A549 (cell line): ENCODE measurements at regions not wholly inside any gene's neighbourhood (a gene's known extent, or its start where the extent isn't known, plus 50 kb on each side); places are given as distances from the start of the nearest gene placed in this dataset.
A peak's percentile ranks its signal among the peaks of the same experiment; 100 is the strongest.

ENCODE experiments used
- ATAC-seq, 2 experiments: fragments of 200-7000 bp in 1 of 2; fragments of >200 bp in 1 of 2; cut with Nextera tagmentation in 1 of 2; cut with Tn5 transposase in 1 of 2; 3 replicates each; pipeline versions ENCODE4 v1.8.0 to v1.9.1; 2018 to 2020; ENCODE audit warnings: mild to moderate bottlenecking in 1 of 2, moderate library complexity in 1 of 2
- CTCF ChIA-PET: fragments of 300-600 bp; sonication (Branson Sonifier 250); formaldehyde crosslinking; extraction: SDS; loops from one replicate; lab custom pipeline; 2021; ENCODE audit warnings: antibody characterized with exemption, inconsistent platforms; lab: Yijun Ruan, JAX
- POLR2A ChIA-PET: fragments of 350-600 bp; formaldehyde crosslinking; extraction: SDS; loops from one replicate; lab custom pipeline; 2021; ENCODE audit warnings: antibody characterized with exemption, inconsistent platforms; lab: Yijun Ruan, JAX
- DNase-seq, 2 experiments: peaks; one replicate each; pipeline versions ENCODE4 v3.0.0 to v3.0.0-alpha.2; 2011 to 2016; ENCODE audit warnings: low read depth in 1 of 2, low spot score in 1 of 2
- FAIRE-seq: peaks from 2 replicates; lab custom pipeline; 2011; peaks lifted over from hg19 to GRCh38; lab: Jason Lieb, UNC
- H3K27ac ChIP-seq, 2 experiments: fragments of >200 bp; sonication (Bioruptor Twin); formaldehyde crosslinking; 3 replicates each; pipeline ENCODE4 v1.5.1; 2016 to 2017
- H3K4me1 ChIP-seq: fragments of >200 bp; sonication (Bioruptor Twin); formaldehyde crosslinking; 3 replicates; pipeline ENCODE4 v1.6.1; 2016
- H3K4me2 ChIP-seq: fragments of >200 bp; sonication (Bioruptor Twin); formaldehyde crosslinking; 3 replicates; pipeline ENCODE4 v1.6.1; 2016
- H3K4me3 ChIP-seq: fragments of >200 bp; sonication (Bioruptor Twin); formaldehyde crosslinking; 3 replicates; pipeline ENCODE4 v1.5.1; 2016
- H3K9me3 ChIP-seq: fragments of >200 bp; sonication (Bioruptor Twin); formaldehyde crosslinking; 3 replicates; pipeline ENCODE4 v1.6.1; 2016
- ATOH8 ChIP-seq: fragments of 250-450 bp; sonication (Bioruptor Pico); IDR thresholded peaks from 2 replicates; pipeline ENCODE4 v1.5.0; 2020; ENCODE audit warnings: low read depth, mild to moderate bottlenecking, moderate library complexity
- BCL3 ChIP-seq: fragments of >200 bp; sonication (Bioruptor Twin); formaldehyde crosslinking; IDR thresholded peaks from 3 replicates; pipeline ENCODE4 v1.6.1; 2016
- CBX2 ChIP-seq: fragments of 200-600 bp; sonication (generic); IDR thresholded peaks from 2 replicates; pipeline ENCODE4 v1.6.1; 2016; ENCODE audit warnings: low read depth, mild to moderate bottlenecking, borderline replicate concordance
- CBX8 ChIP-seq: fragments of 200-600 bp; sonication (generic); IDR thresholded peaks from 2 replicates; pipeline ENCODE4 v1.6.1; 2016
- CHD2 ChIP-seq: fragments of 150-350 bp; IDR thresholded peaks from 2 replicates; pipeline ENCODE4 v1.6.1; 2014; ENCODE audit warnings: low read length; ENCODE audit not compliant: partially characterized antibody
- CHD4 ChIP-seq: fragments of 200-600 bp; sonication (generic); IDR thresholded peaks from 2 replicates; pipeline ENCODE4 v1.6.1; 2016; ENCODE audit warnings: antibody characterized with exemption, mild to moderate bottlenecking, borderline replicate concordance
- EHF ChIP-seq: fragments of 250-450 bp; sonication (Bioruptor Pico); IDR thresholded peaks from 2 replicates; pipeline ENCODE4 v1.5.0; 2020; ENCODE audit warnings: mild to moderate bottlenecking
- FOXS1 ChIP-seq: fragments of 250-450 bp; sonication (Bioruptor Pico); IDR thresholded peaks from 2 replicates; pipeline ENCODE4 v1.5.0; 2020; ENCODE audit warnings: mild to moderate bottlenecking, moderate library complexity
- HEYL ChIP-seq: fragments of 250-450 bp; sonication (Bioruptor Pico); IDR thresholded peaks from 2 replicates; pipeline ENCODE4 v1.8.0; 2021; ENCODE audit warnings: mild to moderate bottlenecking, moderate library complexity
- HOXA7 ChIP-seq: fragments of 250-450 bp; sonication (Bioruptor Pico); IDR thresholded peaks from 2 replicates; pipeline ENCODE4 v1.5.0; 2020; ENCODE audit warnings: mild to moderate bottlenecking, moderate library complexity
- HOXB13 ChIP-seq: fragments of 250-450 bp; sonication (Bioruptor Pico); IDR thresholded peaks from 2 replicates; pipeline ENCODE4 v1.5.0; 2020; ENCODE audit warnings: low read depth, mild to moderate bottlenecking, moderate library complexity
- JUN ChIP-seq, 2 experiments: fragments of >200 bp; sonication (Bioruptor Twin); formaldehyde crosslinking; IDR thresholded peaks; 2 replicates in 1 of 2; 3 replicates in 1 of 2; pipeline ENCODE4 v1.6.1; 2016 to 2017
- KDM1A ChIP-seq: fragments of 200-600 bp; sonication (generic); IDR thresholded peaks from 2 replicates; pipeline ENCODE4 v1.6.1; 2016; ENCODE audit warnings: low read depth, mild to moderate bottlenecking
- MAZ ChIP-seq: fragments of 150-350 bp; IDR thresholded peaks from 2 replicates; pipeline ENCODE4 v1.6.1; 2014; ENCODE audit warnings: antibody characterized with exemption, low read depth, low read length, borderline replicate concordance
- MYC ChIP-seq: IDR thresholded peaks from 2 replicates; pipeline ENCODE4 v1.6.1; 2012; ENCODE audit warnings: mild to moderate bottlenecking, inconsistent platforms, low read length, improper control_type of control experiment, borderline replicate concordance
- NFE2L2 ChIP-seq: fragments of 150-350 bp; conservative IDR thresholded peaks from 2 replicates; pipeline ENCODE4 v1.6.1; 2014; ENCODE audit warnings: low read length
- POLR2A ChIP-seq: IDR thresholded peaks from 2 replicates; pipeline ENCODE4 v1.6.1; 2012; ENCODE audit warnings: mild to moderate bottlenecking, low read length
- POLR2AphosphoS2 ChIP-seq: conservative IDR thresholded peaks from 2 replicates; pipeline ENCODE4 v1.6.1; 2012; ENCODE audit warnings: low read length, improper control_type of control experiment, inconsistent platforms
- RARB ChIP-seq: fragments of 250-450 bp; sonication (Bioruptor Pico); IDR thresholded peaks from 2 replicates; pipeline ENCODE4 v1.8.0; 2021; ENCODE audit warnings: mild to moderate bottlenecking, moderate library complexity
- RCOR1 ChIP-seq: fragments of 150-350 bp; IDR thresholded peaks from 2 replicates; pipeline ENCODE4 v1.6.1; 2014; ENCODE audit warnings: antibody characterized with exemption, low read length, low read depth
- TFCP2L1 ChIP-seq: fragments of 250-450 bp; sonication (Bioruptor Pico); IDR thresholded peaks from 2 replicates; pipeline ENCODE4 v1.5.0; 2021; ENCODE audit warnings: mild to moderate bottlenecking
- TP53 ChIP-seq: fragments of 250-450 bp; sonication (Bioruptor Pico); IDR thresholded peaks from 2 replicates; pipeline ENCODE4 v1.5.0; 2021; ENCODE audit warnings: mild to moderate bottlenecking, moderate library complexity
- USF2 ChIP-seq: fragments of 450-650 bp; IDR thresholded peaks from 2 replicates; pipeline ENCODE4 v1.6.1; 2014; ENCODE audit warnings: antibody characterized with exemption
- ZC3H11A ChIP-seq: fragments of 450-650 bp; IDR thresholded peaks from 2 replicates; pipeline ENCODE4 v1.6.1; 2014; ENCODE audit warnings: antibody characterized with exemption, mild to moderate bottlenecking
- ZFP36 ChIP-seq: fragments of 450-650 bp; IDR thresholded peaks from 2 replicates; pipeline ENCODE4 v1.6.1; 2014; ENCODE audit warnings: borderline replicate concordance; ENCODE audit not compliant: partially characterized antibody
- ZNF302 ChIP-seq: fragments of 250-450 bp; sonication (Bioruptor Pico); IDR thresholded peaks from 2 replicates; pipeline ENCODE4 v1.9.0; 2021; ENCODE audit warnings: inconsistent platforms, mild to moderate bottlenecking, moderate library complexity
- ZSCAN20 ChIP-seq: fragments of 250-450 bp; sonication (Bioruptor Pico); IDR thresholded peaks from 2 replicates; pipeline ENCODE4 v1.8.0; 2022; ENCODE audit warnings: mild to moderate bottlenecking, moderate library complexity
- WGBS: methylation state at CpG from one replicate; pipeline ENCODE4 v1.1.6; 2017; ENCODE audit errors: missing lambda C conversion rate; 5-methylcytosine and 5-hydroxymethylcytosine counted together

- CTCF ChIA-PET = no interaction called here
- Histone ChIP-seq H3K27ac (no peak overlapping the region), H3K9me3 (no peaks in the 10 kb centered on the region), H3K4me1 (no peaks in the 10 kb centered on the region), H3K4me3 (no peak overlapping the region), H3K4me2 (no peak overlapping the region)
- no peak for DNase-seq
- no peak for ATAC-seq
- POLR2A ChIA-PET = no interaction called here
- no peak for FAIRE-seq
- 75% methylated on average over 2 of the region's 2 CpGs for WGBS
- TF ChIP-seq POLR2A (no peak), CBX2 (no peak), CBX8 (no peak)
- TF ChIP-seq, all 56 proteins: peak for 0
These were observed 165.3 kb upstream of the TFPI start for GRCh38 chr2:187719510-187719909.

- Histone ChIP-seq H3K4me2 (no peak overlapping the region), H3K4me3 (no peak overlapping the region), H3K4me1 (no peaks in the 10 kb centered on the region), H3K9me3 (no peaks in the 10 kb centered on the region), H3K27ac (no peak overlapping the region)
- ATAC-seq (peak; percentile 39 to 63; a peak in 4 of 6 replicates), DNase-seq (no peak), FAIRE-seq (no peak)
- CTCF ChIA-PET = interaction anchor here (0.6 to 1.0 kb wide), 2 partner anchors 38 to 1555 kb away, joined by 3 read pairs; no protein-coding TSS in a partner anchor
- TF ChIP-seq JUN (IDR thresholded peaks at IDR 0.05) (no peak), USF2 (no peak), FOXS1 (CRISPR knock-in tag) (no peak), ATOH8 (CRISPR knock-in tag) (no peak), TP53 (CRISPR knock-in tag) (no peak), RCOR1 (no peak), EHF (no peak), HEYL (CRISPR knock-in tag) (no peak), ZFP36 (no peak), MYC (no peak)
- POLR2A ChIA-PET = no interaction called here
- WGBS = 55% methylated on average over 2 of the region's 4 CpGs
These were observed 194.7 kb upstream of the TFPI start for GRCh38 chr2:187748958-187749357.

- no CpG with 5 or more reads among the region's 7 CpGs for whole genome bisulfite sequencing
- no peak for TF ChIP-seq BCL3
- no peaks in the 10 kb centered on the region for H3K4me1 ChIP-seq
- H3K9me3 ChIP-seq = no peaks in the 10 kb centered on the region
- ChIA-PET POLR2A (no interaction called here), CTCF (no interaction called here)
- H3K4me2 ChIP-seq = no peak overlapping the region
- no peak for DNase-seq
- ATAC-seq = peak in 1 of 2 experiments; percentile 30; a peak in 2 of 6 replicates
- no peak for FAIRE-seq
- H3K27ac ChIP-seq = no peak overlapping the region
- no peak overlapping the region for H3K4me3 ChIP-seq
These were observed 195.7 kb upstream of the TFPI start for GRCh38 chr2:187749804-187750431.

GRCh38 chr2:187768995-187769394 lies 214.8 kb upstream of the TFPI start:
- Histone ChIP-seq H3K4me1 (no peaks in the 10 kb centered on the region), H3K27ac (no peak overlapping the region), H3K9me3 (no peaks in the 10 kb centered on the region), H3K4me2 (no peak overlapping the region), H3K4me3 (no peak overlapping the region)
- no peak for DNase-seq
- TF ChIP-seq ZFP36 (no peak), MYC (no peak), TFCP2L1 (CRISPR knock-in tag) (no peak), HOXA7 (CRISPR knock-in tag) (no peak), POLR2A (no peak), MAZ (no peak), ZSCAN20 (CRISPR knock-in tag) (no peak), ZNF302 (CRISPR knock-in tag) (no peak), CHD2 (no peak), NFE2L2 (no peak), POLR2AphosphoS2 (no peak), CHD4 (no peak), CBX8 (no peak), KDM1A (no peak), RARB (CRISPR knock-in tag) (no peak), JUN (IDR thresholded peaks at IDR 0.05) (no peak), ZC3H11A (no peak), HOXB13 (no peak)
- no peak for ATAC-seq
- ChIA-PET CTCF (no interaction called here), POLR2A (no interaction called here)
- no peak for FAIRE-seq
- 84% methylated on average over 4 of the region's 4 CpGs for WGBS
